SK-N-SH (cell line): ENCODE measurements at regions not wholly inside any gene's neighbourhood (a gene's known extent, or its start where the extent isn't known, plus 50 kb on each side); places are given as distances from the start of the nearest gene placed in this dataset.

Experiments used
- FOXM1 ChIP-seq: IDR thresholded peaks from 2 replicates; pipeline ENCODE4 v1.4.0; 2012; ENCODE audit warnings: low read depth, mild to moderate bottlenecking
- GABPA ChIP-seq: IDR thresholded peaks from 2 replicates; pipeline ENCODE4 v1.4.0; 2012; ENCODE audit warnings: low read depth, mild to moderate bottlenecking
- GATA2 ChIP-seq: sonication (generic); formaldehyde crosslinking; IDR thresholded peaks from 2 replicates; pipeline ENCODE4 v1.5.0; 2020; ENCODE audit warnings: mild to moderate bottlenecking, missing genetic modification reagents
- MXI1 ChIP-seq: IDR thresholded peaks from 2 replicates; pipeline ENCODE4 v1.6.1; 2012; ENCODE audit warnings: mild to moderate bottlenecking, low read depth, low read length, improper control_type of control experiment
- POLR2AphosphoS5 ChIP-seq: IDR thresholded peaks from 2 replicates; pipeline ENCODE4 v1.6.1; 2012; ENCODE audit warnings: low read depth, low read length
- RAD21 ChIP-seq: IDR thresholded peaks from 2 replicates; pipeline ENCODE4 v1.6.1; 2012; ENCODE audit warnings: mild to moderate bottlenecking, low read length
- SIN3A ChIP-seq: IDR thresholded peaks from 2 replicates; pipeline ENCODE4 v1.6.1; 2012; ENCODE audit warnings: low read depth, mild to moderate bottlenecking, low read length, moderate library complexity, borderline replicate concordance
- SMC3 ChIP-seq: IDR thresholded peaks from 2 replicates; pipeline ENCODE4 v1.6.1; 2012; ENCODE audit warnings: low read depth, low read length, improper control_type of control experiment
- USF2 ChIP-seq: fragments of 150-350 bp; IDR thresholded peaks from 2 replicates; pipeline ENCODE4 v1.6.1; 2017; ENCODE audit warnings: antibody characterized with exemption, low read length, low read depth, borderline replicate concordance
- TF ChIP-seq, protein P1 (sequence below): fragments of 200-600 bp; sonication (generic); IDR thresholded peaks from 2 replicates; pipeline ENCODE4 v1.6.1; 2017; ENCODE audit warnings: antibody characterized with exemption, mild to moderate bottlenecking, moderate library complexity
- TF ChIP-seq, protein P2 (sequence below): IDR thresholded peaks from 2 replicates; pipeline ENCODE4 v1.4.0; 2012; ENCODE audit warnings: low read depth

GRCh38 chr12:24038211-24038997 is 88.9 kb upstream of the SOX5 start:
- TF ChIP-seq GABPA = no peak
- TF ChIP-seq RAD21 = no peak
- no peak for TF ChIP-seq SMC3
- TF ChIP-seq, protein P1, sequence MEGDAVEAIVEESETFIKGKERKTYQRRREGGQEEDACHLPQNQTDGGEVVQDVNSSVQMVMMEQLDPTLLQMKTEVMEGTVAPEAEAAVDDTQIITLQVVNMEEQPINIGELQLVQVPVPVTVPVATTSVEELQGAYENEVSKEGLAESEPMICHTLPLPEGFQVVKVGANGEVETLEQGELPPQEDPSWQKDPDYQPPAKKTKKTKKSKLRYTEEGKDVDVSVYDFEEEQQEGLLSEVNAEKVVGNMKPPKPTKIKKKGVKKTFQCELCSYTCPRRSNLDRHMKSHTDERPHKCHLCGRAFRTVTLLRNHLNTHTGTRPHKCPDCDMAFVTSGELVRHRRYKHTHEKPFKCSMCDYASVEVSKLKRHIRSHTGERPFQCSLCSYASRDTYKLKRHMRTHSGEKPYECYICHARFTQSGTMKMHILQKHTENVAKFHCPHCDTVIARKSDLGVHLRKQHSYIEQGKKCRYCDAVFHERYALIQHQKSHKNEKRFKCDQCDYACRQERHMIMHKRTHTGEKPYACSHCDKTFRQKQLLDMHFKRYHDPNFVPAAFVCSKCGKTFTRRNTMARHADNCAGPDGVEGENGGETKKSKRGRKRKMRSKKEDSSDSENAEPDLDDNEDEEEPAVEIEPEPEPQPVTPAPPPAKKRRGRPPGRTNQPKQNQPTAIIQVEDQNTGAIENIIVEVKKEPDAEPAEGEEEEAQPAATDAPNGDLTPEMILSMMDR = no peak
- TF ChIP-seq SIN3A = no peak
- no peak for TF ChIP-seq FOXM1
- no peak for TF ChIP-seq GATA2
- no peak for TF ChIP-seq USF2
- TF ChIP-seq MXI1 = no peak
- TF ChIP-seq POLR2AphosphoS5 = no peak
- TF ChIP-seq, protein P2, sequence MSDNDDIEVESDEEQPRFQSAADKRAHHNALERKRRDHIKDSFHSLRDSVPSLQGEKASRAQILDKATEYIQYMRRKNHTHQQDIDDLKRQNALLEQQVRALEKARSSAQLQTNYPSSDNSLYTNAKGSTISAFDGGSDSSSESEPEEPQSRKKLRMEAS = no peak
